Transverse colon (tissue), 4 donors: ENCODE measurements at regions not wholly inside any gene's neighbourhood (a gene's known extent, or its start where the extent isn't known, plus 50 kb on each side); places are given as distances from the start of the nearest gene placed in this dataset.
"Not testable (repeated sequence)": the region's sequence is repeated elsewhere in the genome, so short reads cannot be mapped to it uniquely, and the experiment has no call there.

Experiments used
- DNase-seq: peaks from one replicate; pipeline ENCODE4 v3.0.0-alpha.2; 2019
- H3K27ac ChIP-seq, 4 donors: fragments of 200-600 bp; sonication (generic); 2 replicates each; pipeline ENCODE4 v1.5.1; 2016 to 2018; ENCODE audit warnings: inconsistent platforms in 4 of 4
- H3K27me3 ChIP-seq: fragments of 200-600 bp; sonication (generic); 2 replicates; pipeline ENCODE4 v1.5.1; 2017; ENCODE audit warnings: inconsistent platforms
- H3K36me3 ChIP-seq, 4 donors: fragments of 200-600 bp; sonication (generic); 2 replicates each; pipeline ENCODE4 v1.5.1; 2017 to 2019; ENCODE audit warnings: inconsistent platforms in 4 of 4
- H3K4me1 ChIP-seq, 4 donors: fragments of 200-600 bp; sonication (generic); 2 replicates each; pipeline ENCODE4 v1.5.1; 2017 to 2020; ENCODE audit warnings: inconsistent platforms in 4 of 4
- H3K4me3 ChIP-seq, 4 donors: fragments of 200-600 bp; sonication (generic); 1 replicate in 1 of 4; 2 replicates in 3 of 4; pipeline versions ENCODE4 v1.5.1 to v1.6.1; 2017 to 2019; ENCODE audit warnings: inconsistent platforms in 4 of 4
- H3K9me3 ChIP-seq, 2 donors: fragments of 200-600 bp; sonication (generic); 2 replicates each; pipeline ENCODE4 v1.5.1; 2017 to 2019; ENCODE audit warnings: inconsistent platforms in 2 of 2
- CTCF ChIP-seq, 5 experiments: fragments of 200-600 bp in 3 of 5; fragments of 450-650 bp in 2 of 5; sonication (generic) in 3 of 5; IDR thresholded peaks; 1 replicate in 2 of 5; 2 replicates in 3 of 5; pipeline ENCODE4 v1.5.1; 2016 to 2017; ENCODE audit warnings: antibody characterized with exemption in 5 of 5, inconsistent platforms in 3 of 5, mild to moderate bottlenecking in 2 of 5, moderate library complexity in 1 of 5
- EP300 ChIP-seq: sonication (generic); formaldehyde crosslinking; IDR thresholded peaks from one replicate; pipeline ENCODE4 v1.6.1; 2017; ENCODE audit warnings: antibody characterized with exemption, low read depth
- POLR2A ChIP-seq: fragments of 450-650 bp; IDR thresholded peaks from one replicate; pipeline ENCODE4 v1.6.1; 2016; ENCODE audit warnings: antibody characterized with exemption, mild to moderate bottlenecking, moderate library complexity
- POLR2AphosphoS5 ChIP-seq, 3 donors: sonication (generic); formaldehyde crosslinking; IDR thresholded peaks; one replicate each; pipeline ENCODE4 v1.6.1; 2016; ENCODE audit warnings: antibody characterized with exemption in 3 of 3
- WGBS, 2 donors: methylation state at CpG; one replicate each; pipeline ENCODE4 v1.1.5; 2018; ENCODE audit warnings: low coverage in 1 of 2; 5-methylcytosine and 5-hydroxymethylcytosine counted together
- in situ Hi-C, 4 donors: fragments of 200-750 bp; cut with MboI; loops; one replicate each; pipeline versions ENCODE4 v1.15.0 to v1.15.1; 2017; ENCODE audit warnings: low sequenced_read_pairs in 3 of 4, low pct_ligation_motif_present in 1 of 4, low pct_unique_long_range_greater_than_20kb in 1 of 4
- intact Hi-C: fragments of 100-400 bp; cut with DNase I; formaldehyde crosslinking; loops from one replicate; pipeline ENCODE4 v1.15.1; 2023; ENCODE audit warnings: low total_unique reads

GRCh38 chr14:24701062-24701461 lies 67.1 kb upstream of the GZMB start:
- intact Hi-C loops (no loop called here), in situ Hi-C loops (no loop called here)

GRCh38 chr14:24700511-24700910 lies 66.5 kb upstream of the GZMB start:
- WGBS, 2 donors: 40 to 69% methylated on average over 1 of the region's 1 CpG
- no peaks in the 10 kb centered on the region for H3K36me3 ChIP-seq
- no peak overlapping the region for H3K27ac ChIP-seq
- H3K4me1 ChIP-seq: no peaks in the 10 kb centered on the region
- in situ Hi-C loops (no loop called here), intact Hi-C loops (no loop called here)
- no peak for DNase-seq
- H3K9me3 ChIP-seq: no peaks in the 10 kb centered on the region
- no peaks in the 10 kb centered on the region for H3K27me3 ChIP-seq
- no peak overlapping the region for H3K4me3 ChIP-seq
- TF ChIP-seq POLR2AphosphoS5 (IDR thresholded peaks at IDR 0.05) (no peak), EP300 (no peak), CTCF (IDR thresholded peaks at IDR 0.05) (no peak), POLR2A (no peak)

More at GRCh38 chr14:24701062-24701461, 67.1 kb upstream of the GZMB start:
- Histone ChIP-seq H3K4me3 (no peak overlapping the region), H3K27me3 (no peaks in the 10 kb centered on the region), H3K9me3 (no peaks in the 10 kb centered on the region), H3K4me1 (no peaks in the 10 kb centered on the region), H3K27ac (no peak overlapping the region), H3K36me3 (no peaks in the 10 kb centered on the region)
- TF ChIP-seq POLR2AphosphoS5 (IDR thresholded peaks at IDR 0.05): no peak
- TF ChIP-seq POLR2A: no peak
- TF ChIP-seq CTCF (IDR thresholded peaks at IDR 0.05): no peak
- no peak for TF ChIP-seq EP300
- 86 to 100% methylated on average over 1 of the region's 1 CpG for WGBS, 2 donors
- DNase-seq: no peak

GRCh38 chr14:24699052-24699451 lies 65.1 kb upstream of the GZMB start:
- no peaks in the 10 kb centered on the region for H3K27me3 ChIP-seq
- intact Hi-C loops (no loop called here), in situ Hi-C loops (no loop called here)
- no peaks in the 10 kb centered on the region for H3K9me3 ChIP-seq
- H3K4me3 ChIP-seq: no peak overlapping the region
- no peak overlapping the region for H3K27ac ChIP-seq
- no peak for DNase-seq
- TF ChIP-seq POLR2AphosphoS5 (IDR thresholded peaks at IDR 0.05) (no peak), EP300 (no peak), CTCF (IDR thresholded peaks at IDR 0.05) (no peak), POLR2A (no peak)
- H3K36me3 ChIP-seq: no peaks in the 10 kb centered on the region
- no peaks in the 10 kb centered on the region for H3K4me1 ChIP-seq

GRCh38 chr14:24696280-24696920 lies 62.4 kb upstream of the GZMB start:
- H3K27ac ChIP-seq, H3K36me3 ChIP-seq, intact Hi-C loops, DNase-seq, H3K9me3 ChIP-seq, in situ Hi-C loops, H3K4me1 ChIP-seq, H3K4me3 ChIP-seq, H3K27me3 ChIP-seq: not testable (repeated sequence)
- WGBS, 2 donors: 84 to 92% methylated on average over 1 of the region's 1 CpG
